ENCODE measurements at regions not wholly inside any gene's neighbourhood (a gene's known extent, or its start where the extent isn't known, plus 50 kb on each side); places are given as distances from the start of the nearest gene placed in this dataset.

DNA sequence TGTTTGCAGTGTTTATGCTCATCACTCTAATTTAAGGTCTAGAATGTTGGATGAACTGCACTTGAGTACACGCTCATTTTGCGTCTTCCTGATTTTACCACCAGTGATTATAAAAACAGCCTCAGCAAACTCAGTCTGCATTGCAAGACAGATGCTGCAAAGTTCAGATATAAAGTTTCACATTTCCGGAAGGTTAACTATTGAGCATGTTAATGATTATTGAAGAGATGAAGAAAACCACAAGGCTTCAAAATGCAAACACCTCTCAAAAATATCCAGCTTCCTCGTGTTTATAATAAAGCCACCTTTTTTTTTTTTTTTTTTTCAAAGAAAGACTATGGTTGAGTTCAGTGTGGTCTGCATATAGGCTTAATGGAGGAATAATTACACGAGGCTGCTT lies 92.1 kb upstream of the BMP4 start:
- Histone ChIP-seq H4K20me1 (ENCODE audit: control insufficient read depth, extremely low read depth, insufficient read depth, low read length) (no peaks in the 10 kb centered on the region), H3K9ac (ENCODE audit: control insufficient read depth, extremely low read depth, insufficient read depth, low read length) (no peak overlapping the region), H3K4me2 (ENCODE audit: control insufficient read depth, extremely low read depth, insufficient read depth, low read depth, low read length) (no peak overlapping the region), H3K9me3 (ENCODE audit: control insufficient read depth, low read depth, low read length) (no peaks in the 10 kb centered on the region), H2AFZ (ENCODE audit: control insufficient read depth, low read length) (no peak overlapping the region), H3K27ac (ENCODE audit: control insufficient read depth, insufficient read depth, low read length) (no peak overlapping the region), H3K4me1 (ENCODE audit: control insufficient read depth, extremely low read depth, insufficient read depth, low read length) (no peaks in the 10 kb centered on the region), H3K4me3 (ENCODE audit: control insufficient read depth in 2 of 3, extremely low read depth in 1 of 3, insufficient read depth in 2 of 3, low read depth in 1 of 3, low read length in 3 of 3) (no peak overlapping the region), H3K27me3 (ENCODE audit: control insufficient read depth, extremely low read depth, insufficient read depth, low read length) (no peaks in the 10 kb centered on the region), H3K36me3 (ENCODE audit: control insufficient read depth in 2 of 2, extremely low read depth in 1 of 2, insufficient read depth in 2 of 2, low read length in 2 of 2) (no peaks in the 10 kb centered on the region), H3K9me1 (ENCODE audit: control insufficient read depth, extremely low read depth, insufficient read depth, low read length) (no peaks in the 10 kb centered on the region), H3K79me2 (ENCODE audit: control insufficient read depth, insufficient read depth, low read length) (no peaks in the 10 kb centered on the region)
- FAIRE-seq = no peak
- DNase-seq (ENCODE audit: low read depth, low spot score) = no peak
- dilution Hi-C loops (cut with MboI; ENCODE audit: extremely low pct_ligation_motif_present, low sequenced_read_pairs) = no loop called here
- TF ChIP-seq EZH2 (IDR thresholded peaks at IDR 0.05; ENCODE audit: low read length) = no peak

DNA sequence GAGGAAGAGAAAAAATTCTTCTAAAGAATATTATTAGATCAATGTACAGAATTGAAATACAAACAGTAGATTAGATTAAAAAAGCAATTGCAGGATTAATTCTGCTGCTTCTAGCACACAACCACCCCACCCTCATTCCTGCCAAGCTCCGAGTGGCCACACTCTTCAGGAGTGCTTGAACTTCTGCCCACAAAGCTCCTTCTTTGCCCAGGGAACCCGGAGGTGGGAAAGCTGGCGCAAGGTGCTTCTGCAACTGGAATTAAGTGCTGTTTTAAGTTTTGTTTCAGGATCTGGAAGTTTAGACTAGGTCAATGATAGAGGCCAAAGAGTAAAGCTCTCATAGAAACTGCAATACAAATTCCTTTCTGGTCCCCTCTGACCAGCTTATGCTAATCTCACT lies 94.1 kb upstream of the BMP4 start:
- dilution Hi-C loops (cut with MboI; ENCODE audit: extremely low pct_ligation_motif_present, low sequenced_read_pairs) = no loop called here
- DNase-seq (ENCODE audit: low read depth, low spot score) = no peak
- Histone ChIP-seq H3K27me3 (ENCODE audit: control insufficient read depth, extremely low read depth, insufficient read depth, low read length) (no peaks in the 10 kb centered on the region), H3K9ac (ENCODE audit: control insufficient read depth, extremely low read depth, insufficient read depth, low read length) (no peak overlapping the region), H3K9me3 (ENCODE audit: control insufficient read depth, low read depth, low read length) (no peaks in the 10 kb centered on the region), H3K36me3 (ENCODE audit: control insufficient read depth in 2 of 2, extremely low read depth in 1 of 2, insufficient read depth in 2 of 2, low read length in 2 of 2) (no peaks in the 10 kb centered on the region), H3K9me1 (ENCODE audit: control insufficient read depth, extremely low read depth, insufficient read depth, low read length) (no peaks in the 10 kb centered on the region), H3K4me3 (ENCODE audit: control insufficient read depth in 2 of 3, extremely low read depth in 1 of 3, insufficient read depth in 2 of 3, low read depth in 1 of 3, low read length in 3 of 3) (no peak overlapping the region), H2AFZ (ENCODE audit: control insufficient read depth, low read length) (no peak overlapping the region), H3K4me1 (ENCODE audit: control insufficient read depth, extremely low read depth, insufficient read depth, low read length) (no peaks in the 10 kb centered on the region), H3K4me2 (ENCODE audit: control insufficient read depth, extremely low read depth, insufficient read depth, low read depth, low read length) (no peak overlapping the region), H3K79me2 (ENCODE audit: control insufficient read depth, insufficient read depth, low read length) (no peaks in the 10 kb centered on the region), H3K27ac (ENCODE audit: control insufficient read depth, insufficient read depth, low read length) (no peak overlapping the region), H4K20me1 (ENCODE audit: control insufficient read depth, extremely low read depth, insufficient read depth, low read length) (no peaks in the 10 kb centered on the region)
- TF ChIP-seq, protein P1, sequence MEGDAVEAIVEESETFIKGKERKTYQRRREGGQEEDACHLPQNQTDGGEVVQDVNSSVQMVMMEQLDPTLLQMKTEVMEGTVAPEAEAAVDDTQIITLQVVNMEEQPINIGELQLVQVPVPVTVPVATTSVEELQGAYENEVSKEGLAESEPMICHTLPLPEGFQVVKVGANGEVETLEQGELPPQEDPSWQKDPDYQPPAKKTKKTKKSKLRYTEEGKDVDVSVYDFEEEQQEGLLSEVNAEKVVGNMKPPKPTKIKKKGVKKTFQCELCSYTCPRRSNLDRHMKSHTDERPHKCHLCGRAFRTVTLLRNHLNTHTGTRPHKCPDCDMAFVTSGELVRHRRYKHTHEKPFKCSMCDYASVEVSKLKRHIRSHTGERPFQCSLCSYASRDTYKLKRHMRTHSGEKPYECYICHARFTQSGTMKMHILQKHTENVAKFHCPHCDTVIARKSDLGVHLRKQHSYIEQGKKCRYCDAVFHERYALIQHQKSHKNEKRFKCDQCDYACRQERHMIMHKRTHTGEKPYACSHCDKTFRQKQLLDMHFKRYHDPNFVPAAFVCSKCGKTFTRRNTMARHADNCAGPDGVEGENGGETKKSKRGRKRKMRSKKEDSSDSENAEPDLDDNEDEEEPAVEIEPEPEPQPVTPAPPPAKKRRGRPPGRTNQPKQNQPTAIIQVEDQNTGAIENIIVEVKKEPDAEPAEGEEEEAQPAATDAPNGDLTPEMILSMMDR (optimal IDR thresholded peaks at IDR 0.05 in 1 of 3, IDR thresholded peaks at IDR 0.05 in 1 of 3, conservative IDR thresholded peaks at IDR 0.05 in 1 of 3; ENCODE audit: extremely low read depth in 1 of 3, insufficient read depth in 2 of 3, low read length in 3 of 3) = no peak
- TF ChIP-seq EZH2 (IDR thresholded peaks at IDR 0.05; ENCODE audit: low read length) = no peak
- no peak for FAIRE-seq

DNA sequence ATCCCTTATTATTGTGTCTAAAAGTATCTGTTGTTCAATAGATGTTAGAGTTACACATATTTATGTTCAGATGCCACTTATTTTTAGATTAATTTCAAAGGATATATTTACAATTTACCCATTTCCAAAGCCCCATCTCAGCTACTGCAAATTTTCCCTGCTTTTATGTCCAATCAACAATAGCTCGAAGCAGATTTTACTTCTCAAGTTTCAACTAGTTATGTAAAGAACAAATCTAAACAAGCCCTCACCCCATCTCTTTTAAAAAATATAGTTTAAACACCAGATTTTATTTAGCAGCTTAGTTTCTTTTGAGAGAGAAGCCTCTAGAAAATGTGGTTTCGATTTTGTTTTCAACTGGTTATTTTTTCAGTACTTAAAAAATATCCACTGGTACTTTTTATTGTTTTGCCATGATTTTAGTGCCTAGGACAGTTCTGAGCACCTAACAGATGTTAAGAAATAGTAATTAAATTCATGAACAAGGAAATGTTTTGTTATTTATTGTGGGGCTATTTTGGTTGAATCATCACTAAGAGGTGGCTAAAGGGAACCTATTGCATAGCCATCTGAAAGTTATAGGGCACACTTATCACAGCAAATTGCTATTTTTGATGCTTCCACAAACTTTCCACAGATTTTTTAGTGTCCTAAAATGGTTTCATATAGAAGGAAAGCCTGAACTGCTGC lies 96.2 kb upstream of the BMP4 start:
- Histone ChIP-seq H4K20me1 (ENCODE audit: control insufficient read depth, extremely low read depth, insufficient read depth, low read length) (no peaks in the 10 kb centered on the region), H3K36me3 (ENCODE audit: control insufficient read depth in 2 of 2, extremely low read depth in 1 of 2, insufficient read depth in 2 of 2, low read length in 2 of 2) (no peaks in the 10 kb centered on the region), H3K79me2 (ENCODE audit: control insufficient read depth, insufficient read depth, low read length) (no peaks in the 10 kb centered on the region), H2AFZ (ENCODE audit: control insufficient read depth, low read length) (peak overlapping the region; percentile 31), H3K9ac (ENCODE audit: control insufficient read depth, extremely low read depth, insufficient read depth, low read length) (no peak overlapping the region), H3K9me1 (ENCODE audit: control insufficient read depth, extremely low read depth, insufficient read depth, low read length) (no peaks in the 10 kb centered on the region), H3K27me3 (ENCODE audit: control insufficient read depth, extremely low read depth, insufficient read depth, low read length) (no peaks in the 10 kb centered on the region), H3K27ac (ENCODE audit: control insufficient read depth, insufficient read depth, low read length) (no peak overlapping the region), H3K4me3 (ENCODE audit: control insufficient read depth in 2 of 3, extremely low read depth in 1 of 3, insufficient read depth in 2 of 3, low read depth in 1 of 3, low read length in 3 of 3) (peak overlapping the region in 1 of 3 experiments; percentile 19), H3K4me1 (ENCODE audit: control insufficient read depth, extremely low read depth, insufficient read depth, low read length) (no peaks in the 10 kb centered on the region), H3K4me2 (ENCODE audit: control insufficient read depth, extremely low read depth, insufficient read depth, low read depth, low read length) (peak overlapping the region; percentile 25), H3K9me3 (ENCODE audit: control insufficient read depth, low read depth, low read length) (no peaks in the 10 kb centered on the region)
- dilution Hi-C loops (cut with MboI; ENCODE audit: extremely low pct_ligation_motif_present, low sequenced_read_pairs) = no loop called here
- DNase-seq (ENCODE audit: low read depth, low spot score) (no peak), FAIRE-seq (no peak)
- TF ChIP-seq, protein P1 (optimal IDR thresholded peaks at IDR 0.05 in 1 of 3, IDR thresholded peaks at IDR 0.05 in 1 of 3, conservative IDR thresholded peaks at IDR 0.05 in 1 of 3; ENCODE audit: extremely low read depth in 1 of 3, insufficient read depth in 2 of 3, low read length in 3 of 3) = no peak
- no peak for TF ChIP-seq EZH2 (IDR thresholded peaks at IDR 0.05; ENCODE audit: low read length)
